ENCODE measurements at regions not wholly inside any gene's neighbourhood (a gene's known extent, or its start where the extent isn't known, plus 50 kb on each side); places are given as distances from the start of the nearest gene placed in this dataset.

- no peak for DNase-seq
These were observed 56.7 kb upstream of the NAA35 start for GRCh38 chr9:85884256-85884655.

- DNase-seq, result no peak
These were observed 50.0 kb upstream of the NAA35 start for GRCh38 chr9:85890962-85891361.

Data from COR-L47 (cell line).